Pancreas (tissue), 10 donors: ENCODE measurements at regions not wholly inside any gene's neighbourhood (a gene's known extent, or its start where the extent isn't known, plus 50 kb on each side); places are given as distances from the start of the nearest gene placed in this dataset.

Experiments
- ATAC-seq, 4 donors: fragments of 200-7000 bp; cut with Tn5 transposase; one replicate each; pipeline versions ENCODE4 v1.8.0 to v1.9.1; 2020; ENCODE audit warnings: mild to moderate bottlenecking in 4 of 4, moderate library complexity in 4 of 4
- DNase-seq, 6 donors: peaks; one replicate each; pipeline ENCODE4 v3.0.0-alpha.2; 2020
- FAIRE-seq: peaks from 2 replicates; lab custom pipeline; 2012; peaks lifted over from hg19 to GRCh38; lab: Jason Lieb, UNC
- H3K27ac ChIP-seq, 4 donors: fragments of 200-600 bp; sonication (generic); 1 replicate in 3 of 4; 2 replicates in 1 of 4; pipeline versions ENCODE4 v1.5.0 to v1.8.0; 2020
- H3K27me3 ChIP-seq, 4 donors: fragments of 200-600 bp; one replicate each; pipeline ENCODE4 v1.8.0; 2021
- H3K36me3 ChIP-seq, 3 donors: fragments of 200-600 bp; sonication (generic) in 1 of 3; one replicate each; pipeline versions ENCODE4 v1.5.0 to v1.8.0; 2020 to 2021
- H3K4me1 ChIP-seq, 3 donors: fragments of 200-600 bp; one replicate each; pipeline ENCODE4 v1.8.0; 2021
- H3K4me3 ChIP-seq, 4 donors: fragments of 200-600 bp; sonication (generic) in 2 of 4; one replicate each; pipeline versions ENCODE4 v1.5.0 to v1.8.0; 2020 to 2021
- H3K9me3 ChIP-seq, 4 donors: fragments of 200-600 bp; one replicate each; pipeline ENCODE4 v1.8.0; 2021
- CTCF ChIP-seq, 4 donors: fragments of 200-600 bp; sonication (generic) in 3 of 4; IDR thresholded peaks; one replicate each; pipeline versions ENCODE4 v1.5.0 to v1.8.0; 2021; ENCODE audit warnings: antibody characterized with exemption in 4 of 4
- WGBS, 2 donors: extraction: QIAGEN DNeasy Blood & Tissue Kit; methylation state at CpG; one replicate each; pipeline ENCODE4 v1.1.7; 2013; 5-methylcytosine and 5-hydroxymethylcytosine counted together
- intact Hi-C, 3 donors: fragments of 100-400 bp; cut with DNase I; formaldehyde crosslinking; loops; one replicate each; pipeline versions ENCODE4 v1.11.1 to v1.14.2; 2022
- donor health status: healthy with polysubstance abuse.
- donor health status: DM: no; HTN: no; CAD: no; lungs with moderate emphysema.
- donor health status: DM: no; HTN: no; CAD: no.
- donor health status: control.
- donor health status: control.
- donor health status: Bipolar disorder and iron deficiency.
- donor health status: DM: yes; HTN: yes; CAD: no.
- donor health status: DM: no; HTN: no; CAD: no.
- donor health status: DM: no; HTN: no; CAD: no.
- donor health status: DM: yes; HTN: yes; CAD: no.

DNA sequence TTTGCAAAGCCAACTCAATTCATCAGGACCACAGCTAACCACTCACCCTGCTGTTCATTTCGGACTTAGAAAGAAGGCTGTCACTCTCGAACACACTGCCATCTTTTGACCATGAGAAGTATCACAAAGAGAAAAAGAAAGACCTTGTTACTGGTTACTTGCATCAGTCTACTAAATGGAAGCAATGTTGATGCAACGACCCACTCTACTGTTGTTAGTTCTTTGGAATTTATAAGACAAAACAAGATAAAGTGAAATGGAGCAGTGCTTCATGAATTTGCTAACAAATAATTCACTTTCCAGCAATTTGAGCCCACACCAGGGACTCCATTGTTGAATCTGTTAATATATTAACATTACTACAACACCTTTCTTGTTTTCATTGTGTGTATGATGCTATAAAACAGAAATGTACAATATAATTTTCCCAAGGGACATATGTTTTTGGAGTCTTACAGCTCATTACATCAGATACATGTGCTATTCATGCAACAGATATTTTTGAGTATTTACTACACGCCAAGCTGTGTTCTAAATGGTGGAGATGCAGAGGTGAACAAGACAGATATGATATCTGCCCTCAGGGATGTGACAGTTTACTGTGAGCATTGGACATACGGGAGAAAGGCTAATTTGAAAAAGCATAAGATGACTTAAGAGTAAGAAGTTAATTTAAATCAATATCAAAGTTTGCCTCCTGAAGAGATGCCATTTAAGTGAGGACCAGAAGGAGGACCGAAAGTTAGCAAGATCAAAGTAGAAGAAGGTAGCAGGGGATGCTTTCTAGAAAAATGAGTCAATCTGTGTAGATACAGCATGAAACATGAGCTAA, 87.2 kb downstream of the AREG start:
- Histone ChIP-seq H3K27me3 (no peaks in the 10 kb centered on the region), H3K36me3 (no peaks in the 10 kb centered on the region), H3K4me3 (no peak overlapping the region), H3K9me3 (no peaks in the 10 kb centered on the region), H3K4me1 (no peaks in the 10 kb centered on the region), H3K27ac (no peak overlapping the region)
- no peak for FAIRE-seq
- peak in 3 of 4 donors; percentile 64 to 75 (median 71) for ATAC-seq
- WGBS, 2 donors, result 34 to 42% methylated on average over 6 of the region's 6 CpGs
- TF ChIP-seq CTCF (IDR thresholded peaks at IDR 0.05), result peak in 1 of 4 donors; percentile 13
- DNase-seq, result peak in 1 of 6 donors; percentile 28
- intact Hi-C loops, result no loop called here

DNA sequence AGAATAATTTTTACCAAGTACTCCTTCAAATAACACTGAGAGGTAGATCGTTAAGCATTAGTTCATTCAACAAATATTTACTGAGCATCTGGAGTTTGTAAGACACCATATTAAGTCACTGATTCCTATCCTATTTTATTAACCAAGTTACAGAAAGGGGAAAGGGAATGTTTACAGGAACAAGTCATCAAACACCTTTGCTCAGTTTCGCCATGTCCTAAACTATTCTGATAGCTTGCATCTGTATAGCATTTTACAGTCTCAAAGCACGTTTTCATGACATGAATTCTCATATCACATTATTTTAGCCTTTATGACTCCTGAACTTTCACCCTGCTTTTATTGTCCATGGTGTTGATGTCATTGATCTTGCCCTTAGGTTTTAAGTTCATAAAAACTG, 89.2 kb downstream of the AREG start:
- Histone ChIP-seq H3K4me3 (no peak overlapping the region), H3K36me3 (no peaks in the 10 kb centered on the region), H3K27ac (no peak overlapping the region), H3K9me3 (no peaks in the 10 kb centered on the region), H3K27me3 (no peaks in the 10 kb centered on the region), H3K4me1 (peaks cover 0 to 4% (median under 1%) of the 10 kb centered on the region in 3 donors)
- DNase-seq, result no peak
- TF ChIP-seq CTCF (IDR thresholded peaks at IDR 0.05), result no peak
- intact Hi-C loops, result no loop called here
- ATAC-seq, result no peak
- WGBS, 2 donors, result 50 to 65% methylated on average over 3 of the region's 3 CpGs
- no peak for FAIRE-seq

GRCh38 chr4:74534936-74535335, 90.0 kb downstream of the AREG start:
- Histone ChIP-seq H3K27ac (no peak overlapping the region), H3K36me3 (no peaks in the 10 kb centered on the region), H3K4me3 (no peak overlapping the region), H3K27me3 (no peaks in the 10 kb centered on the region), H3K4me1 (peaks cover 0 to 13% (median 6%) of the 10 kb centered on the region in 3 donors), H3K9me3 (no peaks in the 10 kb centered on the region)
- TF ChIP-seq CTCF (IDR thresholded peaks at IDR 0.05), result no peak
- ATAC-seq (no peak), FAIRE-seq (no peak), DNase-seq (no peak)
- intact Hi-C loops, result no loop called here

- DNase-seq (no peak), FAIRE-seq (no peak), ATAC-seq (no peak)
- Histone ChIP-seq H3K27me3 (no peaks in the 10 kb centered on the region), H3K9me3 (no peaks in the 10 kb centered on the region), H3K4me1 (peaks cover 0 to 13% (median 6%) of the 10 kb centered on the region in 3 donors), H3K27ac (no peak overlapping the region), H3K36me3 (no peaks in the 10 kb centered on the region), H3K4me3 (no peak overlapping the region)
- no peak for TF ChIP-seq CTCF (IDR thresholded peaks at IDR 0.05)
- intact Hi-C loops, result no loop called here
- 65 to 76% methylated on average over 1 of the region's 1 CpG for WGBS, 2 donors
Observed at GRCh38 chr4:74535512-74535911, 90.6 kb downstream of the AREG start.

DNA sequence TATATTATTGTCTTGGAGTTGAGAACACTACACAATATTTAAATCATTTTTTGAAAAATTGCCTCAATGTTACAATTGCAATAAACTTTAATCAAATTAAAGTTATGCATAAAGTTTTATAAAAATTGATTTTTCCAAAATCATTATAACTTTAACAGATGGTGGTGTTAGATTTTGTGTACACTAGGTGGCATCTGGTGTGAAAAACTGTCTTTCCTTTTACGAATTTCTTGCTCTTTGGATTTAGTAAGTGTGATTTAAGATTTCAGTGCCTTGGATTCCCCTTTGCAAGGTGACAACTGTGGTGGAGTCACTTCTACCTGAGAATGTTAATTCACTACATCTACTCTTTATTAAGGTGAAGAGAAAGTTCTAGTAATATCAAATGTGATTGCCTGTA, 91.6 kb downstream of the AREG start:
- no peak for ATAC-seq
- Histone ChIP-seq H3K36me3 (no peaks in the 10 kb centered on the region), H3K27me3 (no peaks in the 10 kb centered on the region), H3K27ac (no peak overlapping the region), H3K4me3 (no peak overlapping the region), H3K4me1 (peaks cover 0 to 13% (median 6%) of the 10 kb centered on the region in 3 donors), H3K9me3 (no peaks in the 10 kb centered on the region)
- FAIRE-seq, result no peak
- intact Hi-C loops, result no loop called here
- DNase-seq, result no peak
- 45 to 65% methylated on average over 1 of the region's 1 CpG for WGBS, 2 donors
- TF ChIP-seq CTCF (IDR thresholded peaks at IDR 0.05), result no peak
